Gastroesophageal sphincter (tissue), 4 donors: ENCODE measurements at regions not wholly inside any gene's neighbourhood (a gene's known extent, or its start where the extent isn't known, plus 50 kb on each side); places are given as distances from the start of the nearest gene placed in this dataset.
A peak's percentile ranks its signal among the peaks of the same experiment; 100 is the strongest.

Source experiments
- ATAC-seq: fragments of 150-250 bp; one replicate; pipeline ENCODE4 v1.9.1; 2016; ENCODE audit warnings: mild to moderate bottlenecking, moderate library complexity
- H3K27ac ChIP-seq, 4 donors: fragments of 200-600 bp; sonication (generic) in 3 of 4; 1 replicate in 3 of 4; 2 replicates in 1 of 4; pipeline ENCODE4 v1.5.1; 2016 to 2019
- H3K27me3 ChIP-seq: fragments of 200-600 bp; sonication (generic); one replicate; pipeline ENCODE4 v1.5.1; 2019
- H3K36me3 ChIP-seq, 2 donors: fragments of 200-600 bp; sonication (generic); one replicate each; pipeline ENCODE4 v1.5.1; 2019; ENCODE audit warnings: control low read depth in 1 of 2
- H3K4me1 ChIP-seq, 3 donors: fragments of 200-600 bp; sonication (generic); 1 replicate in 2 of 3; 2 replicates in 1 of 3; pipeline ENCODE4 v1.5.1; 2016 to 2019; ENCODE audit warnings: control low read depth in 2 of 3
- H3K4me3 ChIP-seq, 2 donors: fragments of 200-600 bp; sonication (generic); one replicate each; pipeline ENCODE4 v1.5.1; 2019; ENCODE audit warnings: mild to moderate bottlenecking in 1 of 2, moderate library complexity in 1 of 2
- H3K9me3 ChIP-seq, 3 donors: fragments of 200-600 bp; sonication (generic); one replicate each; pipeline ENCODE4 v1.5.1; 2017 to 2019; ENCODE audit warnings: control low read depth in 2 of 3
- CTCF ChIP-seq, 4 experiments: fragments of 200-600 bp in 2 of 4; fragments of 450-650 bp in 2 of 4; sonication (generic) in 1 of 4; IDR thresholded peaks; one replicate each; pipeline ENCODE4 v1.5.1; 2017 to 2019; ENCODE audit warnings: antibody characterized with exemption in 4 of 4, mild to moderate bottlenecking in 2 of 4, moderate library complexity in 2 of 4
- EP300 ChIP-seq: sonication (generic); formaldehyde crosslinking; IDR thresholded peaks from one replicate; pipeline ENCODE4 v1.6.1; 2017; ENCODE audit warnings: antibody characterized with exemption, mild to moderate bottlenecking
- POLR2A ChIP-seq, 2 donors: fragments of 450-650 bp; IDR thresholded peaks; one replicate each; pipeline ENCODE4 v1.6.1; 2017; ENCODE audit warnings: antibody characterized with exemption in 2 of 2, mild to moderate bottlenecking in 2 of 2, moderate library complexity in 1 of 2
- POLR2AphosphoS5 ChIP-seq: sonication (generic); formaldehyde crosslinking; IDR thresholded peaks from one replicate; pipeline ENCODE4 v1.6.1; 2017; ENCODE audit warnings: antibody characterized with exemption
- WGBS, 2 donors: methylation state at CpG; one replicate each; pipeline ENCODE4 v1.1.5; 2018; ENCODE audit warnings: low coverage in 1 of 2; 5-methylcytosine and 5-hydroxymethylcytosine counted together

DNA sequence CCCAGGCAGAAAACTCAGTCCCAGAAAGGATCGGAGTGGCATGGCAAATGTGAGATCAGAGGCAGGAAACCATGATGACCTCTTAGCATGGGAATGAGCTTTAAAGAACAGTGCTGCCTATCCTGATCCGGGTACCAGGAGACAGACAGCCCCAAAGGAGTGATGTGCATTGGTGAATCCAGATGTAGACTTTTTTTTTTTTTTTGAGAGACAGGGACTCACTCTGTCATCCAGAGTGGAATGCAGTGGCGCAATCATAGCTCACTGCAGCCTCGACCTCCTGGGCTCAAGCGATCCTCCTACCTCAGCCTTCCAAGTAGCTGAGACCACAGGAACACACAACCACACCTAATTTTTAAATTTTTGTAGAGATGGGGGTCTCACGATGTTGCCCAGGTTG lies 122.7 kb downstream of the VAPA start:
- no peak overlapping the region for H3K27ac ChIP-seq
- WGBS, 2 donors = 89 to 92% methylated on average over 2 to 5 of the region's 6 CpGs
- no peaks in the 10 kb centered on the region for H3K27me3 ChIP-seq
- peaks cover 0 to under 1% (median 0%) of the 10 kb centered on the region in 3 donors for H3K9me3 ChIP-seq
- H3K4me3 ChIP-seq = no peak overlapping the region
- peaks cover 0 to 42% (median 9%) of the 10 kb centered on the region in 3 donors for H3K4me1 ChIP-seq
- no peak for ATAC-seq
- no peaks in the 10 kb centered on the region for H3K36me3 ChIP-seq
- TF ChIP-seq POLR2AphosphoS5 (no peak), POLR2A (IDR thresholded peaks at IDR 0.05) (no peak), EP300 (no peak), CTCF (IDR thresholded peaks at IDR 0.05) (no peak)

- no peaks in the 10 kb centered on the region for H3K27me3 ChIP-seq
- no peaks in the 10 kb centered on the region for H3K36me3 ChIP-seq
- no peak overlapping the region for H3K27ac ChIP-seq
- H3K4me3 ChIP-seq = no peak overlapping the region
- H3K4me1 ChIP-seq = peaks cover 0 to 40% (median 9%) of the 10 kb centered on the region in 3 donors
- 95 to 100% methylated on average over 5 to 6 of the region's 6 CpGs for WGBS, 2 donors
- H3K9me3 ChIP-seq = peaks cover 0 to 7% (median 0%) of the 10 kb centered on the region in 3 donors
- ATAC-seq = no peak
- no peak for TF ChIP-seq CTCF (IDR thresholded peaks at IDR 0.05)
- no peak for TF ChIP-seq POLR2AphosphoS5
- TF ChIP-seq POLR2A (IDR thresholded peaks at IDR 0.05) = no peak
- TF ChIP-seq EP300 = no peak
Measured at GRCh38 chr18:10037181-10037580, 123.4 kb downstream of the VAPA start.

GRCh38 chr18:10038268-10038667 lies 124.5 kb downstream of the VAPA start:
- TF ChIP-seq POLR2AphosphoS5 = no peak
- no peak for TF ChIP-seq POLR2A (IDR thresholded peaks at IDR 0.05)
- no peak for TF ChIP-seq CTCF (IDR thresholded peaks at IDR 0.05)
- TF ChIP-seq EP300 = no peak
- Histone ChIP-seq H3K36me3 (no peaks in the 10 kb centered on the region), H3K4me1 (peaks cover 0 to 30% (median 4%) of the 10 kb centered on the region in 3 donors), H3K27ac (peak overlapping the region in 1 of 4 donors; percentile 67), H3K4me3 (no peak overlapping the region), H3K27me3 (no peaks in the 10 kb centered on the region), H3K9me3 (peaks cover 0 to 16% (median 0%) of the 10 kb centered on the region in 3 donors)
- no peak for ATAC-seq
- WGBS, 2 donors = 100% methylated on average over 1 of the region's 2 CpGs

- Histone ChIP-seq H3K4me3 (no peak overlapping the region), H3K4me1 (peaks cover 0 to 30% (median under 1%) of the 10 kb centered on the region in 3 donors), H3K36me3 (no peaks in the 10 kb centered on the region), H3K27me3 (no peaks in the 10 kb centered on the region), H3K9me3 (peaks cover 0 to 20% (median 0%) of the 10 kb centered on the region in 3 donors), H3K27ac (peak overlapping the region; percentile 58 to 81 (median 73))
- peak; percentile 66 for ATAC-seq
- TF ChIP-seq CTCF (IDR thresholded peaks at IDR 0.05) (no peak), EP300 (no peak), POLR2AphosphoS5 (peak; percentile 29), POLR2A (IDR thresholded peaks at IDR 0.05) (no peak)
- WGBS, 2 donors = 22 to 29% methylated on average over 1 to 4 of the region's 4 CpGs
Measured at GRCh38 chr18:10040287-10041011, 126.6 kb downstream of the VAPA start.

GRCh38 chr18:10041180-10041579 lies 127.4 kb downstream of the VAPA start:
- no peak for TF ChIP-seq POLR2A (IDR thresholded peaks at IDR 0.05)
- TF ChIP-seq CTCF (IDR thresholded peaks at IDR 0.05) = no peak
- TF ChIP-seq POLR2AphosphoS5 = peak; percentile 99
- peak; percentile 75 for TF ChIP-seq EP300
- peaks cover 0 to 27% (median 3%) of the 10 kb centered on the region in 3 donors for H3K4me1 ChIP-seq
- H3K36me3 ChIP-seq = no peaks in the 10 kb centered on the region
- ATAC-seq = peak; percentile 94
- no peak overlapping the region for H3K4me3 ChIP-seq
- peaks cover 0 to 20% (median 0%) of the 10 kb centered on the region in 3 donors for H3K9me3 ChIP-seq
- H3K27me3 ChIP-seq = no peaks in the 10 kb centered on the region
- H3K27ac ChIP-seq = peak overlapping the region; percentile 58 to 81 (median 73)
